Natural killer cell treated with Interleukin-12 subunit alpha and Interleukin-12 subunit beta and Interleukin-15 and Interleukin-18, amount 100 ng/mL, for 72 hours (primary cell): ENCODE measurements at regions not wholly inside any gene's neighbourhood (a gene's known extent, or its start where the extent isn't known, plus 50 kb on each side); places are given as distances from the start of the nearest gene placed in this dataset.
"Not testable (repeated sequence)": the region's sequence is repeated elsewhere in the genome, so short reads cannot be mapped to it uniquely, and the experiment has no call there.

Experiments used
- ATAC-seq, 2 donors: fragments of 150-1000 bp; cut with Tn5 transposase in 1 of 2; sonication (Bioruptor Pico), chemical (Tn5 transposase) in 1 of 2; 2 replicates each; pipeline ENCODE4 v1.10.0; 2021
- DNase-seq: peaks from one replicate; pipeline ENCODE4 v3.0.0; 2022; ENCODE audit warnings: low spot score
- H3K27ac Mint-ChIP-seq, 2 donors: 1 replicate in 1 of 2; 2 replicates in 1 of 2; pipeline ENCODE4 v1.8.0; 2022; ENCODE audit warnings: mixed read lengths in 2 of 2, mild to moderate bottlenecking in 1 of 2, moderate library complexity in 1 of 2
- H3K27me3 Mint-ChIP-seq, 2 donors: 1 replicate in 1 of 2; 2 replicates in 1 of 2; pipeline ENCODE4 v1.8.0; 2022; ENCODE audit warnings: mixed read lengths in 2 of 2
- H3K36me3 Mint-ChIP-seq: one replicate; pipeline ENCODE4 v1.8.0; 2022; ENCODE audit warnings: mixed read lengths
- H3K4me1 Mint-ChIP-seq, 2 donors: 1 replicate in 1 of 2; 2 replicates in 1 of 2; pipeline ENCODE4 v1.8.0; 2022; ENCODE audit warnings: low read depth in 2 of 2, mixed read lengths in 2 of 2, mild to moderate bottlenecking in 1 of 2
- H3K4me3 Mint-ChIP-seq: one replicate; pipeline ENCODE4 v1.8.0; 2022; ENCODE audit warnings: mixed read lengths
- H3K9me3 Mint-ChIP-seq: 2 replicates; pipeline ENCODE4 v1.8.0; 2022; ENCODE audit warnings: mixed read lengths

DNA sequence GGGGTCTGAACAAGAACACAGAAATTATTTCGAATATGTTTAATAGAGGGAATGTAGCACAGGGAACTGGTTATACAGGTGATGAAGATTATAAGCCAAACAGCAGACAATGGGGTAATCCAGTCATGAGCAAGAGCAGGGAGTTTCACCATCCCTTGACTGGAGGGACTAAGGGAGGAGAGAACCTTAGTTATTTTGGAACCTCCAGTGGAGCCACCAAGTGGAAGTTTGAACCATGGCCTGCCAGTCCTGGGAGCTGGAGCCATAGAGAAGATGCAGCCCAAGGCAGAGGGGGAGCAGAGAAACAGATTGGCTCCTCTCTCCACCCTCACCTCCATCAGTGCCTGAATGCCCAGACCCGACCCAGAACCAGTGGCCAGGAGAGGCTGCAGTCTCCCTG is 264.6 kb upstream of the RASGEF1B start:
- no peak for ATAC-seq
- H3K4me1 Mint-ChIP-seq: no peaks in the 10 kb centered on the region
- no peak for DNase-seq
- H3K36me3 Mint-ChIP-seq: no peaks in the 10 kb centered on the region
- no peak overlapping the region for H3K27ac Mint-ChIP-seq
- H3K9me3 Mint-ChIP-seq: no peaks in the 10 kb centered on the region
- peaks cover 2 to 3% of the 10 kb centered on the region in 2 donors for H3K27me3 Mint-ChIP-seq
- H3K4me3 Mint-ChIP-seq: no peak overlapping the region

DNA sequence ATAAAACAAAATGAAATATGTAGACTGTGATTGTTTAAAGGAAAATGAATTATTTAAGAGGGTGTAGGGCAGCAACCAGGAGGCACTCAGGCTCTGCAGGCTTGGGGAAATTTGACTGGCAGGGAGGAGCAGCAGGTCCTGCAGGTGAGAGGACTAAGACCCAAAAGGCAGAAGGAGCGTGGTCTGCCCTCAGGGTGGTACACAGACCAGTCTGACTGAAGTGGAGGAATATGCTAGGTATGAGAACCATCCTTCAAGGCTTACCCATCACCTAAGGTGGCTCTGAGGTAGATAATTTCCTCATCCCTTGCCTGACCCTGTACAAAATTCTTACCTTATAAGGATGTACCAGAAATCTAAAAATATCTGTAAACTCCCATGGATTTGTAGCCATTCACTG is 261.3 kb upstream of the RASGEF1B start:
- peaks cover 4% of the 10 kb centered on the region for H3K36me3 Mint-ChIP-seq
- H3K9me3 Mint-ChIP-seq: no peaks in the 10 kb centered on the region
- H3K27me3 Mint-ChIP-seq: peaks cover 10 to 35% of the 10 kb centered on the region in 2 donors
- H3K4me1 Mint-ChIP-seq: no peaks in the 10 kb centered on the region
- H3K27ac Mint-ChIP-seq: no peak overlapping the region
- H3K4me3 Mint-ChIP-seq: no peak overlapping the region
- no peak for DNase-seq
- no peak for ATAC-seq

DNA sequence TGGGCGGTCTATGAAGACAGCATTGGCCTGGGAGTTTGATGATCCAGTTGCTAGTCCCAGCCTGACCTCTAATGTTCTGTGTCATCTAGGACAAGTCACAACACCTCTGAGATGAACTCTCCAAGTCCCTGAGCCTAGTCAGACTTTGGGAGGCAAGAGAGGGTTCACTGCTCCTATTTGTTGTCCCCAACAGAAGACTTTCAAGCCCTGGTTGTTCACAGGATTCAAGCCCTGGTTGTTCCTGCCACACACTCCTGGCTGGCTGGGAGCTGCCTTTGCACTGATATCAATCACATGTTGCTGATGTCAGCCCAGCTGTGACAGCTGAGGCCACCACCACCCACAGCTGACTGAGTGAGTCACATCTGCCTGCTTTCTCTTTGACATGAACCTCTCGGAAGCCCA is 253.2 kb upstream of the RASGEF1B start:
- Mint-ChIP-seq H3K27ac (peak overlapping the region in 1 of 2 donors; percentile 48), H3K36me3 (peaks cover 5% of the 10 kb centered on the region), H3K4me1 (peaks cover 7% of the 10 kb centered on the region in 2 donors), H3K9me3 (no peaks in the 10 kb centered on the region), H3K4me3 (no peak overlapping the region), H3K27me3 (peaks cover 14 to 43% of the 10 kb centered on the region in 2 donors)
- peak; percentile 70 for DNase-seq
- ATAC-seq: peak; percentile 98 to 99

DNA sequence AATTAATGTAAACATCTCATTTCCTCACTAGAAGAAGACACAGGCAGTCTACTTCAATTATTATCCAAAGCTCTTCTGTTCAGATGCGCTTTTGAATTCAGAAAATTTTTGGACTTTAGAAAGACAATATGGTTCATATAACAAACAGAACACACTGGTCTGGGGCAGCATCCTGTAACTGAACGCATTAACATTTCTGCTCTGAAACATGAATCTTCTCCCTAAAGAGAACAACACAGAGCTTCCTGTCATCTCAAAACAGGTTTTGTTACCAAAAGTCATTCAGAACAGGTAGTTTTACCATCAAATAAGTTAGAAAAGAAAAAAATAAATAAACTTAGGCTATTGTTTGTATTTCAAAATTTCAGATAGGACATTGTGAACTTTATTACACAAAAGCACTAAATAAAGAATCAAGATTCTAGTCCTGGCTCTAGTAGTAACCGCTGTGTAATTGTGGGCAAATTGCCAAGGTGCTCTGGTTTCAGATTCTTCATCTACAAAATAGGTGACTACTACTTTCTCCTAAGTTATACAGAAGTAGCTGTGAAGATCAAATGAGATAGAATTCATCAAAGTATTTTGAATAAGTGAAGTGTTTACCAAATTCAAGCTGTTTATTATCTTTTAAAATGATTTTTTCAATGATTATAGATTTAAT is 252.3 kb upstream of the RASGEF1B start:
- DNase-seq (no peak), ATAC-seq (no peak)
- no peak overlapping the region for H3K4me3 Mint-ChIP-seq
- H3K27ac Mint-ChIP-seq: no peak overlapping the region
- peaks cover 14 to 38% of the 10 kb centered on the region in 2 donors for H3K27me3 Mint-ChIP-seq
- peaks cover 7% of the 10 kb centered on the region in 2 donors for H3K4me1 Mint-ChIP-seq
- peaks cover 5% of the 10 kb centered on the region for H3K36me3 Mint-ChIP-seq
- H3K9me3 Mint-ChIP-seq: no peaks in the 10 kb centered on the region

DNA sequence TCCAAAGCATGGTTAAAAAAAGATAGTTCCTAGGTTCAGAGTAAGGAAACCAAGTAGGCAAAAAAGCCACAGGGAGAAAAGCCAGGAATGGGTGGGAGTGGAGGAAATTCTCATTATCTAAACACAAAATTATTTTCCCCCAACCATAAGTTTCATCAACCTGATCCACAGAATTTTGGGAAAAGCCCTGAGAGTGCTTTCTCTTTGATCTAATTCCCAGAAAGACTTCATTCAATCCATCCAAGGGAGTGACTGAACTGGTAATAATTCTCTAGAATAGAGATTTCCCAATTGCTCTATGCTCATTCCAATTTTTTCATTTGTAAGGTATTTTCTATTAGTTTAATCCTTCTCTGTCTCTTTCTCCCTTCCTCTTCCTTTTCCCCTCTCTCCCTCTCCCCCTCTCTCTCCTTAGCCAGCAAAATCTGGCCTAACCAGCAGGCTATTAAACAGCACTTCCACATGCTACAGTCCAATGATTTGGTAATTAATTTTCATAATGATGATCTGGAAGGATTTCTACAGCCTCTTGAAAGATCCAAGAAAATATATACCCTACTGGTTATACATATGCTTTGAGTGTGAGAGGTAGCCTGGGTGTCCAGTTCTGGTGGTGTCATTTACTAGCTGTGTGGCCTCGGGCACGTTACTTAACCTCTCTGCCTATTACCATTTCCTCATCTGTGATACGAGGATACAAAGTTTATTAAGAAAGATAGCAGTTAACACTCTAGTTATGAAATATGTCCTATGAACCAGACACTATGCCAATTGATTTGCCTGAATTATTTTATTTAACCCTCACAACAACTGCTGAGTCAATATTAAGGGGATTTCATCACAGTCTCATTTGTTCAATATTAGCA is 251.5 kb upstream of the RASGEF1B start:
- Mint-ChIP-seq H3K27me3 (peaks cover 12 to 38% of the 10 kb centered on the region in 2 donors), H3K27ac (no peak overlapping the region), H3K4me1 (peaks cover 7% of the 10 kb centered on the region in 2 donors), H3K4me3 (no peak overlapping the region), H3K36me3 (peaks cover 5% of the 10 kb centered on the region), H3K9me3 (no peaks in the 10 kb centered on the region)
- no peak for ATAC-seq
- no peak for DNase-seq

DNA sequence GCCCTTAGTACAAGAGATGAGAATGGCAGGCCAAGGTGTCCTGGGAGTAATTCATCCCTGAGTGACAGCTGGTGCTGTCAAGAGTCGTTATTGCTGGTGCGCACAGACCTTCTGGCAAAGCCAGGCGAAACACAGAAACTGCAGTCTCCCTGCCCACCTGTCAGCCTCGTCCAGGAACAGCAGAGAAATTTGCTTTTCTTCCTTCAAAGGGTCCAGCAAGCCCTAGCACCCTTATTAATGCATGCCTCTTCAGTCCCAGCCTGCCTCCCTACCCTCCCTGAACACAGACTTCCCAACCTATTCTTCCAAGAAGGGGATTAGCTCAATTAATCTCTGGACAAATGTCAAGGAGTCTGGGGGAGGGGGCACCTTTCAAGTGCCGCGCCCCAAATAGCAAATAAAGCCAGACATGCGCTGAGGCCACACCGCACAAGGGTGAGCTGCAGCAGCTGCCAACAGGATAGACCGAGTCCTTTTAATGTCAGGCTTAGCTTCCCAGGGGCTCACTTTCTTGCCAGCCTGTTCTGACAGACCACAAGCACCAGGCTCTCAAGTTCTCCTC is 250.7 kb upstream of the RASGEF1B start:
- Mint-ChIP-seq H3K9me3 (no peaks in the 10 kb centered on the region), H3K27ac (no peak overlapping the region), H3K4me1 (peaks cover 7% of the 10 kb centered on the region in 2 donors), H3K27me3 (peaks cover 9 to 38% of the 10 kb centered on the region in 2 donors), H3K36me3 (no peaks in the 10 kb centered on the region), H3K4me3 (no peak overlapping the region)
- DNase-seq (no peak), ATAC-seq (peak in 1 of 2 donors; percentile 45)

DNA sequence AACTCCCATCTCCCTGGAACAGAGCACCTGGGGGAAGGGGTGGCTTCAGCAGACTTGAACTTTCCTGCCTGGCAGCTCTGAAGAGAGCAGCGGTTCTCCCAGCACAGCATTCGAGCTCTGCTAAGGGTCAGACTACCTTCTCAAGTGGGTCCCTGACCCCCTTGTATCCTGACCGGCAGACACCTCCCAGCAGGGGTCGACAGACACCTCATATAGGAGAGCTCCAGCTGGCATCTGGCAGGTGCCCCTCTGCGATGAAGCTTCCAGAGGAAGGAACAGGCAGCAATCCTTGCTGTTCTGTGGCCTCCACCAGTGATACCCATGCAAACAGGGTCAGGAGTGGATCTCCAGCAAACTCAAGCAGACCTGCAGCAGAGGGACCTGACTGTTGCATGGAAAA is 244.1 kb upstream of the RASGEF1B start:
- Mint-ChIP-seq H3K4me1 (no peaks in the 10 kb centered on the region), H3K27ac (no peak overlapping the region), H3K9me3 (no peaks in the 10 kb centered on the region), H3K4me3 (no peak overlapping the region), H3K36me3 (no peaks in the 10 kb centered on the region), H3K27me3 (peaks cover 18 to 43% of the 10 kb centered on the region in 2 donors)
- DNase-seq (no peak), ATAC-seq (no peak)

DNA sequence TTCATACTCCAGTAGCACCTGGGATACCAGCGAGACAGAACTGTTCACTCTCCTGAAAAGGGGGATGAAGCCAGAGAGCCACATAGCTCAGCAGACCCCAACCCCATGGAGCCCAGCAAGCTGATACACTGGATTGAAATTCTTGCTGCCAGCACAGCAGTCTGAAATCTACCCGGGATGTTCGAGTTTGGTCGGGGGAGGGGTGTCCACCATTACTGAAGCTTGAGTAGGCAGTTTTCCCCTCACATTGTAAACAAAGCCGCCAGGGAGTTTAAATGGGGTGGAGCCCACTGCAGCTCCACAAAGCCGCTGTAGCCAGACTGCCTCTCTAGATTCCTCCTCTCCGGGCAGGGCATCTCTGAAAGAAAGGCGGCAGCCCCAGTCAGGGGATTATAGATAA is 243.7 kb upstream of the RASGEF1B start:
- not testable (repeated sequence) for ATAC-seq, H3K36me3 Mint-ChIP-seq, H3K4me1 Mint-ChIP-seq, H3K27ac Mint-ChIP-seq, H3K9me3 Mint-ChIP-seq, H3K4me3 Mint-ChIP-seq, DNase-seq
- peaks cover 18 to 43% of the 10 kb centered on the region in 2 donors for H3K27me3 Mint-ChIP-seq

DNA sequence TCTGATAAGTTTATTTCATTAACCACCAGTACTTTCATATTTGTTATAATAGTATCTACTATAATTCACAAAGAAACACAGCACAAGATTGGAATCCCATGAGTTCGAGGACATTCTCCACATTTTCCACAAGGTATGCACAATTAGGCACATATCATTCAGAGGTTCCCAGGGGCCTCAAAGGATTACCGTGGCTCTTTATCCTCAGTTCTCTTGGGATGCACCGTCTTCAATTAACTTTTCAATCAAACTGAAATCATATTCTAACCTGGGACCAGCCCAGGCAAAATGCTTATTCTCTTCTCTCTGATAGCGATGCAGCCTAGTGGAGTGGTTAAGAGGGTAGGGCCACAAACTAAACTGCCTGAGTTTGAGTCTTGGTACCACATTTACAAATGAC is 242.6 kb upstream of the RASGEF1B start:
- no peaks in the 10 kb centered on the region for H3K9me3 Mint-ChIP-seq
- DNase-seq: no peak
- no peak overlapping the region for H3K27ac Mint-ChIP-seq
- no peaks in the 10 kb centered on the region for H3K4me1 Mint-ChIP-seq
- H3K36me3 Mint-ChIP-seq: no peaks in the 10 kb centered on the region
- ATAC-seq: no peak
- H3K27me3 Mint-ChIP-seq: peaks cover 18 to 42% of the 10 kb centered on the region in 2 donors
- no peak overlapping the region for H3K4me3 Mint-ChIP-seq

DNA sequence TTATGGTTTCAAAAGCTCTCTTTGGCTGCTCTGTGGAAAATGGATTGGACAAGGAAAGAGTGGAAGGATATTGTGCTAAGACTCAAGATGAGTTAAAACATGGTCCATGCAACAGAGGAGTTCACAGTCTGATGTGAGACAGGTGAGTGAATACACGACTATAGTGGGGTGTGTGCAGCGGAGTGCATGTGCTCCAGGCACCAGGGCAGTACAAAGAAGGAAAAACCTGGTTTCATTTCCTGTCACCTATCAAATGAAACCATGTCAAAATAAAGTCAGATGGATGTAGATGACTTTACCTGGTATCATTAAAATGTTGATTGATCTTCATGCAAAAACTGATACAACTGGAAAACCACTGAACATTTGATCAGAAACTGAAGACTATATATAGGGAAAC is 241.0 kb upstream of the RASGEF1B start:
- Mint-ChIP-seq H3K27ac (no peak overlapping the region), H3K4me3 (no peak overlapping the region), H3K4me1 (no peaks in the 10 kb centered on the region), H3K27me3 (peaks cover 15 to 26% of the 10 kb centered on the region in 2 donors), H3K36me3 (no peaks in the 10 kb centered on the region), H3K9me3 (no peaks in the 10 kb centered on the region)
- ATAC-seq (no peak), DNase-seq (no peak)

DNA sequence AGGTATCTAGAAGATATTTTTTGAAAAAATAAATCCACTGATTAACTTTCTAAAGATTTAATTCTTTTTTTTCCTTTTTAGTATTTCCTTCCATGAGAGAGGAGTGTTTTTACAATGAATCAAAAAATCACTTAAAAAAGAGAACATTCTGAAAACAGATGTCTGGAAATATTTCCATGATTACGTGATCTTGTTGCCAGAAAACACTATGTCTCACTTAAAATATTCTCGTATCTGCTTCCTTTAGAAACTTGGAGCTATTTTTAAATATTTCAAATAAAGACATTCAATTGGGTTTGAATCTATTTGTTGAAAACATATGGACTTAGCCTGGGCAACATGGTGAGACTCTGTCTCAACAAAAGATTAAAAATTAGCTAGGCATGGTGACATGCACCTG is 232.8 kb upstream of the RASGEF1B start:
- no peaks in the 10 kb centered on the region for H3K27me3 Mint-ChIP-seq
- DNase-seq: no peak
- no peaks in the 10 kb centered on the region for H3K4me1 Mint-ChIP-seq
- no peak for ATAC-seq
- H3K27ac Mint-ChIP-seq: no peak overlapping the region
- H3K36me3 Mint-ChIP-seq: no peaks in the 10 kb centered on the region
- H3K4me3 Mint-ChIP-seq: no peak overlapping the region
- no peaks in the 10 kb centered on the region for H3K9me3 Mint-ChIP-seq

DNA sequence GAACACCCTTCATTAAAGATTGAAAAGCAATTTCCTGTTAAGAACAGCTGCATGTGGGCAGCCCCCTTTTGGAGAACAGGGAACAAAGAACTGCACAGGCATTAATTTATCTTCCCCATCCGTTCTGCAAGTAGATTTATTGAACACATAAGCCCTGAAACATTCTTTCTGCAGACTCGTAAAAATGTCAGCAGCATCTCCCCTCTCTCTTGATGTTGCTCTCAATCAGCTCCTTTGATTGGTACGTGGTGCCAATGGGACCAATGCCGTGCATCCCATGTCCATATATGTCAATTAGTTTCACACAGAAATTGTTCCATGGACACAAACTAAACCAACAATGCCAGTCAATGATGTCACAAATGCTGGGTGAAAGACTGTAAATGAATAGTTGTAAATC is 228.5 kb upstream of the RASGEF1B start:
- DNase-seq (no peak), ATAC-seq (no peak)
- peaks cover 0 to 9% of the 10 kb centered on the region in 2 donors for H3K27me3 Mint-ChIP-seq
- H3K9me3 Mint-ChIP-seq: no peaks in the 10 kb centered on the region
- H3K4me3 Mint-ChIP-seq: no peak overlapping the region
- H3K4me1 Mint-ChIP-seq: no peaks in the 10 kb centered on the region
- H3K27ac Mint-ChIP-seq: no peak overlapping the region
- H3K36me3 Mint-ChIP-seq: no peaks in the 10 kb centered on the region

DNA sequence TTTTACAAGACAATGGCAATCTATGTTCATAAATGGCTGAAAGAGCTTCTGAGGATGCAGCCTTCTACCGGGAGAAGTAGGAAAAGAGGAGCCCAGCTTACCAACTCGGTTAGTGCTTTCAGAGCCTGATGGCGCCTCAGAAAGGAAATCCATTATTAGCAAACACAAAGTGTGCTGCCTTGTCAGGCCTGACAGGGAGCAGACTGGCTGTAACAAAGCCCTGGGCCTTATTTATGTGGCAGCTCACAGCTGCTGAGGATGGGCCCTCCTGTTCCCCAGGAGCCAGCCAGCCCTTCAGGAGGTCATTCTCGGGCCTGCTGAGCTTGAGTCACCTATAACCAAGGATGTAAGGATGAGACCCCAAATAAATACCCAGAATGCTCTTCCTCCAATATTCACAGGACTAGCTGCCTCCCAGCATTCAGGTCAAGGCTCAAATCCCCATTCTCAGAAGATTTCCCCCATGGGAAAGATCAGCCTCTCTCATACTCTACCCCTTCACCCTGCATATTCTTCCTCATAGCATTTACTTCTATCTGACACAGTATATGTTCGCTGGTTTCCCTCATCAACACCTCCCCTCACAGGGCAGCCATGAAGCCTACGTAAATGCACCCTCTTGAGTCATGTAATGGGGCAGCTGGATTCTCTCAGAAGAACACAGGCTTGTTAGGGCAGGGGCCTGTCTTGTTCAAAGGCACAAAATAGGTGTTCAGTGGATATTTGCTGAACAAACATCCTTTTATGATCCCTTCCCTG is 227.0 kb upstream of the RASGEF1B start:
- H3K27me3 Mint-ChIP-seq: peaks cover 4 to 21% of the 10 kb centered on the region in 2 donors

More for the DNA sequence above, 227.0 kb upstream of the RASGEF1B start:
- H3K4me1 Mint-ChIP-seq: no peaks in the 10 kb centered on the region
- ATAC-seq (peak in 1 of 2 donors; percentile 40), DNase-seq (no peak)
- H3K27ac Mint-ChIP-seq: no peak overlapping the region
- no peaks in the 10 kb centered on the region for H3K36me3 Mint-ChIP-seq
- no peak overlapping the region for H3K4me3 Mint-ChIP-seq
- H3K9me3 Mint-ChIP-seq: no peaks in the 10 kb centered on the region
